H1 (cell line): ENCODE measurements at regions not wholly inside any gene's neighbourhood (a gene's known extent, or its start where the extent isn't known, plus 50 kb on each side); places are given as distances from the start of the nearest gene placed in this dataset.

Experiments
- CTCF ChIA-PET: fragments of 300-600 bp; sonication (Branson Sonifier 250); formaldehyde crosslinking; loops from one replicate; lab custom pipeline; 2021; ENCODE audit not compliant: partially characterized antibody; lab: Charles Lee
- POLR2A ChIA-PET: fragments of 300-600 bp; sonication (Branson Sonifier 250); formaldehyde crosslinking; loops from one replicate; lab custom pipeline; 2021; ENCODE audit warnings: inconsistent platforms; ENCODE audit not compliant: partially characterized antibody; lab: Charles Lee
- DNase-seq, 2 experiments: peaks; one replicate each; pipeline versions ENCODE4 v3.0.0 to v3.0.0-alpha.2; 2010 to 2022; ENCODE audit warnings: low spot score in 2 of 2, low read depth in 1 of 2, mixed read lengths in 1 of 2
- FAIRE-seq: peaks from 2 replicates; lab custom pipeline; 2011; peaks lifted over from hg19 to GRCh38; lab: Jason Lieb, UNC
- H2AFZ ChIP-seq: 2 replicates; pipeline ENCODE4 v1.8.1; 2012; ENCODE audit warnings: low read length, inconsistent platforms
- H2AK5ac ChIP-seq: 2 replicates; pipeline ENCODE4 v1.6.1; 2013; ENCODE audit warnings: low read depth, low read length
- H2BK120ac ChIP-seq: replicated peaks from 2 replicates; pipeline ENCODE3; 2013; ENCODE audit warnings: low read depth, low read length, inconsistent platforms
- H2BK12ac ChIP-seq: 2 replicates; pipeline ENCODE4 v1.6.1; 2013; ENCODE audit warnings: low read depth, low read length
- H2BK15ac ChIP-seq: 2 replicates; pipeline ENCODE4 v1.6.1; 2013; ENCODE audit warnings: low read length
- H2BK20ac ChIP-seq: 2 replicates; pipeline ENCODE4 v1.6.1; 2013; ENCODE audit warnings: low read length
- H2BK5ac ChIP-seq: 2 replicates; pipeline ENCODE4 v1.6.1; 2013; ENCODE audit warnings: low read depth, low read length
- H3K14ac ChIP-seq: 2 replicates; pipeline ENCODE4 v1.6.1; 2013; ENCODE audit warnings: inconsistent platforms; ENCODE audit not compliant: insufficient read length
- H3K18ac ChIP-seq: 2 replicates; pipeline ENCODE4 v1.6.1; 2013; ENCODE audit warnings: low read length; ENCODE audit errors: extremely low read depth
- H3K23ac ChIP-seq: 2 replicates; pipeline ENCODE4 v1.6.1; 2013; ENCODE audit warnings: inconsistent platforms; ENCODE audit not compliant: insufficient read length
- H3K23me2 ChIP-seq: 2 replicates; pipeline ENCODE4 v1.6.1; 2013; ENCODE audit warnings: low read depth, low read length
- H3K27ac ChIP-seq: 2 replicates; pipeline ENCODE4 v1.6.1; 2011; ENCODE audit warnings: low read depth, low read length, inconsistent platforms
- H3K27me3 ChIP-seq, 4 experiments: replicated peaks in 1 of 4; 1 replicate in 1 of 4; 2 replicates in 3 of 4; pipeline versions ENCODE4 v1.6.1 to v1.8.1; 2011 to 2013; ENCODE audit warnings: low read length in 3 of 4, mild to moderate bottlenecking in 3 of 4, inconsistent platforms in 2 of 4, mixed read lengths in 2 of 4, moderate library complexity in 1 of 4; ENCODE audit not compliant: control insufficient read depth in 3 of 4, insufficient read depth in 3 of 4; ENCODE audit errors: extremely low read depth in 1 of 4
- H3K36me3 ChIP-seq, 4 experiments: 2 replicates each; pipeline versions ENCODE4 v1.6.1 to v1.8.1; 2011 to 2013; ENCODE audit warnings: mild to moderate bottlenecking in 4 of 4, low read length in 3 of 4, moderate library complexity in 2 of 4, control low read depth in 1 of 4, inconsistent platforms in 1 of 4; ENCODE audit not compliant: insufficient read depth in 4 of 4, control insufficient read depth in 2 of 4
- H3K4ac ChIP-seq: replicated peaks from 2 replicates; pipeline ENCODE3; 2013; ENCODE audit warnings: low read length, low read depth, mixed read lengths, inconsistent platforms; ENCODE audit not compliant: insufficient read length
- H3K4me1 ChIP-seq, 4 experiments: replicated peaks in 1 of 4; 1 replicate in 1 of 4; 2 replicates in 3 of 4; pipeline versions ENCODE4 v1.6.1 to v1.8.1; 2011 to 2013; ENCODE audit warnings: low read length in 3 of 4, inconsistent platforms in 2 of 4, mixed read lengths in 1 of 4; ENCODE audit not compliant: insufficient read depth in 4 of 4, control insufficient read depth in 3 of 4
- H3K4me2 ChIP-seq, 2 experiments: 2 replicates each; pipeline versions ENCODE4 v1.6.1 to v1.8.1; 2011 to 2013; ENCODE audit warnings: low read depth in 2 of 2, low read length in 2 of 2, control low read depth in 1 of 2, inconsistent platforms in 1 of 2, mild to moderate bottlenecking in 1 of 2; ENCODE audit not compliant: insufficient read depth in 1 of 2
- H3K4me3 ChIP-seq, 4 experiments: fragments of 200-600, 300-600 bp in 1 of 4; sonication (generic), shearing (Covaris generic), sonication (Bioruptor Twin) in 1 of 4; 2 replicates each; pipeline versions ENCODE4 v1.5.1 to v1.8.1; 2011 to 2016; ENCODE audit warnings: low read length in 4 of 4, low read depth in 3 of 4, control low read depth in 2 of 4, inconsistent platforms in 2 of 4, mild to moderate bottlenecking in 2 of 4, mixed read lengths in 1 of 4, moderate library complexity in 1 of 4; ENCODE audit not compliant: insufficient read depth in 2 of 4; ENCODE audit errors: extremely low read depth in 1 of 4
- H3K56ac ChIP-seq: replicated peaks from 2 replicates; pipeline ENCODE3; 2013; ENCODE audit warnings: low read depth, mild to moderate bottlenecking, mixed read lengths, low read length, inconsistent platforms; ENCODE audit not compliant: insufficient read length
- H3K79me1 ChIP-seq: 2 replicates; pipeline ENCODE4 v1.6.1; 2013; ENCODE audit warnings: low read depth, low read length, control low read depth
- H3K79me2 ChIP-seq, 2 experiments: 2 replicates each; pipeline versions ENCODE4 v1.6.1 to v1.8.1; 2012 to 2013; ENCODE audit warnings: low read length in 2 of 2, mild to moderate bottlenecking in 2 of 2, inconsistent platforms in 1 of 2; ENCODE audit not compliant: insufficient read depth in 2 of 2, control insufficient read depth in 1 of 2
- H3K9ac ChIP-seq, 4 experiments: replicated peaks in 1 of 4; 1 replicate in 1 of 4; 2 replicates in 3 of 4; pipeline versions ENCODE4 v1.6.1 to v1.8.1; 2011 to 2013; ENCODE audit warnings: low read depth in 3 of 4, low read length in 3 of 4, control low read depth in 2 of 4, mild to moderate bottlenecking in 2 of 4, moderate library complexity in 2 of 4, inconsistent platforms in 1 of 4; ENCODE audit errors: extremely low read depth in 1 of 4
- H3K9me3 ChIP-seq, 2 experiments: 2 replicates each; pipeline versions ENCODE4 v1.6.1 to v1.8.1; 2012 to 2013; ENCODE audit warnings: mild to moderate bottlenecking in 2 of 2, moderate library complexity in 2 of 2, control low read depth in 1 of 2, inconsistent platforms in 1 of 2, low read depth in 1 of 2, low read length in 1 of 2, mixed read lengths in 1 of 2; ENCODE audit not compliant: insufficient read depth in 2 of 2
- H4K20me1 ChIP-seq, 2 experiments: replicated peaks in 1 of 2; 2 replicates each; pipeline versions ENCODE3 to v1.8.1; 2011 to 2013; ENCODE audit warnings: inconsistent platforms in 2 of 2, low read length in 2 of 2, mild to moderate bottlenecking in 1 of 2; ENCODE audit not compliant: insufficient read depth in 2 of 2, control insufficient read depth in 1 of 2
- H4K5ac ChIP-seq: 2 replicates; pipeline ENCODE4 v1.6.1; 2013; ENCODE audit warnings: low read length, low read depth, mixed read lengths, inconsistent platforms; ENCODE audit not compliant: insufficient read length
- H4K8ac ChIP-seq: 2 replicates; pipeline ENCODE4 v1.8.0; 2013; ENCODE audit warnings: mild to moderate bottlenecking, moderate library complexity, low read length, inconsistent platforms; ENCODE audit not compliant: insufficient read depth; ENCODE audit errors: extremely low read depth
- H4K91ac ChIP-seq: replicated peaks from 2 replicates; pipeline ENCODE3; 2013; ENCODE audit warnings: low read length, mixed read lengths, inconsistent platforms; ENCODE audit not compliant: insufficient read length
- CEBPB ChIP-seq: IDR thresholded peaks from 2 replicates; pipeline ENCODE4 v1.6.1; 2012; ENCODE audit warnings: low read depth, low read length
- JUN ChIP-seq: IDR thresholded peaks from 2 replicates; pipeline ENCODE4 v1.6.1; 2011; ENCODE audit warnings: low read depth, mild to moderate bottlenecking, improper control_type of control experiment, low read length
- KDM1A ChIP-seq: fragments of 200-600, 300-600 bp; sonication (generic); IDR thresholded peaks from 2 replicates; pipeline ENCODE4 v1.7.1; 2016; ENCODE audit warnings: mild to moderate bottlenecking, low read length, borderline replicate concordance
- POLR2A ChIP-seq, 2 experiments: IDR thresholded peaks; 1 replicate in 1 of 2; 2 replicates in 1 of 2; pipeline ENCODE4 v1.6.1; 2011; ENCODE audit warnings: low read depth in 2 of 2, low read length in 2 of 2, mild to moderate bottlenecking in 2 of 2; ENCODE audit errors: control extremely low read depth in 1 of 2
- TAF7 ChIP-seq: optimal IDR thresholded peaks from 2 replicates; pipeline ENCODE3; 2011; ENCODE audit warnings: low read depth, mild to moderate bottlenecking, inconsistent platforms, low read length, moderate library complexity, borderline replicate concordance
- USF2 ChIP-seq: IDR thresholded peaks from 2 replicates; pipeline ENCODE4 v1.6.1; 2011; ENCODE audit warnings: low read length, improper control_type of control experiment
- WGBS, 2 experiments: shearing (Covaris generic) in 1 of 2; methylation state at CpG; one replicate each; pipeline versions ENCODE4 v1.1.6 to v1.1.7; 2013 to 2015; ENCODE audit warnings: low lambda C conversion rate in 2 of 2, mixed read lengths in 2 of 2, inconsistent platforms in 1 of 2, low coverage in 1 of 2, missing lambda C conversion rate in 1 of 2; ENCODE audit not compliant: insufficient replicate concordance in 2 of 2, insufficient coverage in 1 of 2, insufficient read length in 1 of 2; ENCODE audit errors: extremely low coverage in 1 of 2, missing lambda C conversion rate in 1 of 2; 5-methylcytosine and 5-hydroxymethylcytosine counted together

GRCh38 chr3:82764521-82764920, 1003.1 kb upstream of the GBE1 start:
- Histone ChIP-seq H2BK20ac (no peak overlapping the region), H3K14ac (no peak overlapping the region), H3K36me3 (no peaks in the 10 kb centered on the region), H3K79me2 (no peaks in the 10 kb centered on the region), H3K23me2 (no peaks in the 10 kb centered on the region), H3K23ac (no peak overlapping the region), H4K8ac (no peak overlapping the region), H3K4me3 (no peak overlapping the region), H2AK5ac (no peak overlapping the region), H3K56ac (no peak overlapping the region), H2BK15ac (no peak overlapping the region), H2BK5ac (no peak overlapping the region), H4K91ac (no peak overlapping the region), H4K5ac (no peak overlapping the region), H2AFZ (peak overlapping the region; percentile 67; the same call in 1 of the 2 replicates), H2BK120ac (no peak overlapping the region), H3K4me1 (no peaks in the 10 kb centered on the region), H3K79me1 (no peaks in the 10 kb centered on the region), H3K9ac (no peak overlapping the region), H2BK12ac (no peak overlapping the region), H4K20me1 (no peaks in the 10 kb centered on the region), H3K27ac (no peak overlapping the region), H3K9me3 (no peaks in the 10 kb centered on the region), H3K4ac (no peak overlapping the region), H3K18ac (no peak overlapping the region), H3K4me2 (no peak overlapping the region), H3K27me3 (no peaks in the 10 kb centered on the region)
- FAIRE-seq, result no peak
- no peak for TF ChIP-seq JUN
- no peak for TF ChIP-seq CEBPB
- TF ChIP-seq TAF7, result no peak
- no peak for TF ChIP-seq USF2
- no peak for TF ChIP-seq KDM1A
- TF ChIP-seq POLR2A (IDR thresholded peaks at IDR 0.05; ENCODE audit: control extremely low read depth in 1 of 2, low read depth in 2 of 2, low read length in 2 of 2), result no peak
- no peak for DNase-seq
- CTCF ChIA-PET, result no interaction called here
- 91% methylated on average over 1 of the region's 1 CpG; no CpG with 5 or more reads in 1 of the 2 experiments for WGBS, 2 experiments
- POLR2A ChIA-PET, result no interaction called here
